ENCODE measurements at regions not wholly inside any gene's neighbourhood (a gene's known extent, or its start where the extent isn't known, plus 50 kb on each side); places are given as distances from the start of the nearest gene placed in this dataset.
"Not testable (repeated sequence)": the region's sequence is repeated elsewhere in the genome, so short reads cannot be mapped to it uniquely, and the experiment has no call there.

GRCh38 chr9:62810811-62811315 lies 1621.0 kb downstream of the SPATA31A7 start:
- intact Hi-C loops (cut with DNase I; ENCODE audit: low total_unique reads); H3K36me3 ChIP-seq (ENCODE audit: low read depth, missing control alignments); H3K4me3 ChIP-seq; H3K4me1 ChIP-seq; H3K27me3 ChIP-seq; H3K27ac ChIP-seq; DNase-seq; H3K9me3 ChIP-seq: not testable (repeated sequence)
- 72 to 75% methylated on average over 5 of the region's 5 CpGs for WGBS, 2 donors

GRCh38 chr9:62815436-62815835 lies 1625.6 kb downstream of the SPATA31A7 start:
- H3K27ac ChIP-seq; H3K4me1 ChIP-seq; DNase-seq; H3K9me3 ChIP-seq; intact Hi-C loops (cut with DNase I; ENCODE audit: low total_unique reads); H3K36me3 ChIP-seq (ENCODE audit: low read depth, missing control alignments); H3K4me3 ChIP-seq; H3K27me3 ChIP-seq: not testable (repeated sequence)
- WGBS, 2 donors = 50 to 65% methylated on average over 1 of the region's 1 CpG

- H3K27ac ChIP-seq; H3K36me3 ChIP-seq (ENCODE audit: low read depth, missing control alignments); DNase-seq; H3K27me3 ChIP-seq; H3K4me3 ChIP-seq; intact Hi-C loops (cut with DNase I; ENCODE audit: low total_unique reads); H3K4me1 ChIP-seq; H3K9me3 ChIP-seq: not testable (repeated sequence)
These were observed 1626.5 kb downstream of the SPATA31A7 start for GRCh38 chr9:62816331-62816730.

- H3K27me3 ChIP-seq; H3K4me3 ChIP-seq; H3K4me1 ChIP-seq; H3K36me3 ChIP-seq (ENCODE audit: low read depth, missing control alignments); intact Hi-C loops (cut with DNase I; ENCODE audit: low total_unique reads); DNase-seq; H3K27ac ChIP-seq; H3K9me3 ChIP-seq: not testable (repeated sequence)
- WGBS, 2 donors = 63 to 85% methylated on average over 3 of the region's 3 CpGs
These were observed 1627.4 kb downstream of the SPATA31A7 start for GRCh38 chr9:62817214-62817613.

- H3K27me3 ChIP-seq; H3K4me1 ChIP-seq; intact Hi-C loops (cut with DNase I; ENCODE audit: low total_unique reads); H3K27ac ChIP-seq; H3K36me3 ChIP-seq (ENCODE audit: low read depth, missing control alignments); DNase-seq; H3K9me3 ChIP-seq; H3K4me3 ChIP-seq: not testable (repeated sequence)
- 35 to 41% methylated on average over 3 of the region's 3 CpGs for WGBS, 2 donors
These were observed 1632.3 kb downstream of the SPATA31A7 start for GRCh38 chr9:62822185-62822584.

- intact Hi-C loops (cut with DNase I; ENCODE audit: low total_unique reads) = not testable (repeated sequence)
- WGBS, 2 donors = 65 to 81% methylated on average over 2 of the region's 2 CpGs
These were observed 1638.4 kb downstream of the SPATA31A7 start for GRCh38 chr9:62827957-62828907.

GRCh38 chr9:62830829-62831459 lies 1641.1 kb downstream of the SPATA31A7 start:
- H3K9me3 ChIP-seq; H3K4me3 ChIP-seq; H3K27ac ChIP-seq; H3K36me3 ChIP-seq (ENCODE audit: low read depth, missing control alignments); H3K4me1 ChIP-seq; H3K27me3 ChIP-seq; intact Hi-C loops (cut with DNase I; ENCODE audit: low total_unique reads); DNase-seq: not testable (repeated sequence)
- 10 to 23% methylated on average over 12 to 25 of the region's 27 CpGs for WGBS, 2 donors

More at GRCh38 chr9:62827957-62828907, 1638.4 kb downstream of the SPATA31A7 start:
- H3K36me3 ChIP-seq (ENCODE audit: low read depth, missing control alignments); H3K9me3 ChIP-seq; H3K4me1 ChIP-seq; DNase-seq; H3K4me3 ChIP-seq; H3K27ac ChIP-seq; H3K27me3 ChIP-seq: not testable (repeated sequence)

- H3K4me3 ChIP-seq; H3K27ac ChIP-seq; intact Hi-C loops (cut with DNase I; ENCODE audit: low total_unique reads); H3K36me3 ChIP-seq (ENCODE audit: low read depth, missing control alignments); DNase-seq; H3K27me3 ChIP-seq; H3K9me3 ChIP-seq; H3K4me1 ChIP-seq: not testable (repeated sequence)
- WGBS, 2 donors = 27 to 30% methylated on average over 7 to 15 of the region's 33 CpGs
These were observed 1643.7 kb downstream of the SPATA31A7 start for GRCh38 chr9:62833323-62834200.

GRCh38 chr9:62837254-62837911 lies 1647.5 kb downstream of the SPATA31A7 start:
- H3K36me3 ChIP-seq (ENCODE audit: low read depth, missing control alignments); H3K27ac ChIP-seq; intact Hi-C loops (cut with DNase I; ENCODE audit: low total_unique reads); H3K9me3 ChIP-seq; H3K27me3 ChIP-seq; DNase-seq; H3K4me1 ChIP-seq: not testable (repeated sequence)
- 1 to 2% methylated on average over 24 to 47 of the region's 50 CpGs for WGBS, 2 donors
- H3K4me3 ChIP-seq = peak overlapping the region; percentile 47 to 57

GRCh38 chr9:62838024-62838718 lies 1648.3 kb downstream of the SPATA31A7 start:
- H3K27me3 ChIP-seq; H3K27ac ChIP-seq; H3K4me1 ChIP-seq; H3K9me3 ChIP-seq; intact Hi-C loops (cut with DNase I; ENCODE audit: low total_unique reads); H3K36me3 ChIP-seq (ENCODE audit: low read depth, missing control alignments): not testable (repeated sequence)
- peak overlapping the region; percentile 47 to 57 for H3K4me3 ChIP-seq
- DNase-seq = peak; percentile 92
- 1% methylated on average over 26 to 44 of the region's 60 CpGs for WGBS, 2 donors

Data from testis (tissue), 2 donors.